SK-N-SH treated with all-trans-retinoic acid at 6 μM for 48 hours (cell line): ENCODE measurements at regions not wholly inside any gene's neighbourhood (a gene's known extent, or its start where the extent isn't known, plus 50 kb on each side); places are given as distances from the start of the nearest gene placed in this dataset.
A peak's percentile ranks its signal among the peaks of the same experiment; 100 is the strongest.

Experiments used
- ATAC-seq: fragments of 200-7000 bp; cut with Tn5 transposase; 3 replicates; pipeline ENCODE4 v1.9.1; 2020; ENCODE audit warnings: mild to moderate bottlenecking, moderate library complexity
- ARNTL ChIP-seq: fragments of 450-650 bp; formaldehyde crosslinking; IDR thresholded peaks from 2 replicates; pipeline ENCODE4 v1.5.0; 2020; ENCODE audit warnings: low read depth, mild to moderate bottlenecking, moderate library complexity, borderline replicate concordance
- BACH2 ChIP-seq: fragments of 250-450 bp; sonication (Bioruptor Pico); IDR thresholded peaks from 2 replicates; pipeline ENCODE4 v1.9.0; 2021; ENCODE audit warnings: mild to moderate bottlenecking, borderline replicate concordance
- CREB5 ChIP-seq: fragments of 250-450 bp; sonication (Bioruptor Pico); IDR thresholded peaks from 2 replicates; pipeline ENCODE4 v1.5.1; 2020; ENCODE audit warnings: low read depth, mild to moderate bottlenecking, moderate library complexity
- CSDC2 ChIP-seq: fragments of 250-450 bp; sonication (Bioruptor Pico); IDR thresholded peaks from 2 replicates; pipeline ENCODE4 v1.5.0; 2020; ENCODE audit warnings: mild to moderate bottlenecking, moderate library complexity
- CSRNP3 ChIP-seq: fragments of 250-450 bp; sonication (Bioruptor Pico); IDR thresholded peaks from 2 replicates; pipeline ENCODE4 v1.5.1; 2021; ENCODE audit warnings: mild to moderate bottlenecking, moderate library complexity
- ESRRG ChIP-seq: fragments of 250-450 bp; sonication (Bioruptor Pico); IDR thresholded peaks from 2 replicates; pipeline ENCODE4 v1.6.1; 2021; ENCODE audit warnings: mild to moderate bottlenecking
- GLIS3 ChIP-seq: fragments of 250-450 bp; sonication (Bioruptor Pico); IDR thresholded peaks from 2 replicates; pipeline ENCODE4 v1.5.0; 2020; ENCODE audit warnings: mild to moderate bottlenecking, moderate library complexity
- ISL1 ChIP-seq: fragments of 250-450 bp; sonication (Bioruptor Pico); IDR thresholded peaks from 2 replicates; pipeline ENCODE4 v2.1.2; 2022; ENCODE audit warnings: mild to moderate bottlenecking, moderate library complexity
- OSR1 ChIP-seq: fragments of 250-450 bp; sonication (Bioruptor Pico); IDR thresholded peaks from 2 replicates; pipeline ENCODE4 v1.8.0; 2022; ENCODE audit warnings: moderate library complexity, mild to moderate bottlenecking, inconsistent platforms
- POU6F1 ChIP-seq: fragments of 250-450 bp; sonication (Bioruptor Pico); IDR thresholded peaks from 2 replicates; pipeline ENCODE4 v1.8.0; 2021; ENCODE audit warnings: low read depth, mild to moderate bottlenecking, moderate library complexity, borderline replicate concordance
- PPARA ChIP-seq: fragments of 250-450 bp; sonication (Bioruptor Pico); IDR thresholded peaks from 2 replicates; pipeline ENCODE4 v1.5.0; 2020; ENCODE audit warnings: mild to moderate bottlenecking, borderline replicate concordance
- RARB ChIP-seq: fragments of 250-450 bp; sonication (Bioruptor Pico); IDR thresholded peaks from 2 replicates; pipeline ENCODE4 v1.8.0; 2021; ENCODE audit warnings: mild to moderate bottlenecking, moderate library complexity
- SNAI2 ChIP-seq: fragments of 250-450 bp; sonication (Bioruptor Pico); IDR thresholded peaks from 2 replicates; pipeline ENCODE4 v1.5.0; 2020; ENCODE audit warnings: mild to moderate bottlenecking, moderate library complexity
- TCF4 ChIP-seq: fragments of 250-450 bp; sonication (Bioruptor Pico); IDR thresholded peaks from 2 replicates; pipeline ENCODE4 v1.8.0; 2021; ENCODE audit warnings: mild to moderate bottlenecking, moderate library complexity, borderline replicate concordance
- TOX ChIP-seq: fragments of 250-450 bp; sonication (Bioruptor Pico); IDR thresholded peaks from 2 replicates; pipeline ENCODE4 v1.8.0; 2021; ENCODE audit warnings: mild to moderate bottlenecking, moderate library complexity, borderline replicate concordance
- TSHZ2 ChIP-seq: fragments of 250-450 bp; sonication (Bioruptor Pico); IDR thresholded peaks from 2 replicates; pipeline ENCODE4 v1.5.0; 2020; ENCODE audit warnings: mild to moderate bottlenecking, moderate library complexity
- ZC3H10 ChIP-seq: fragments of 250-450 bp; sonication (Bioruptor Pico); IDR thresholded peaks from 2 replicates; pipeline ENCODE4 v1.5.1; 2021; ENCODE audit warnings: mild to moderate bottlenecking, moderate library complexity
- ZFP3 ChIP-seq: fragments of 250-450 bp; sonication (Bioruptor Pico); IDR thresholded peaks from 2 replicates; pipeline ENCODE4 v1.5.0; 2020; ENCODE audit warnings: mild to moderate bottlenecking, moderate library complexity
- ZFP30 ChIP-seq: fragments of 450-650 bp; formaldehyde crosslinking; IDR thresholded peaks from 2 replicates; pipeline ENCODE4 v1.5.0; 2022; ENCODE audit warnings: mild to moderate bottlenecking, moderate library complexity
- ZNF565 ChIP-seq: fragments of 450-650 bp; formaldehyde crosslinking; conservative IDR thresholded peaks from 2 replicates; pipeline ENCODE4 v1.5.0; 2020; ENCODE audit warnings: low read depth, mild to moderate bottlenecking, moderate library complexity
- ZNF8 ChIP-seq: fragments of 450-650 bp; formaldehyde crosslinking; IDR thresholded peaks from 2 replicates; pipeline ENCODE4 v1.5.0; 2020; ENCODE audit warnings: mild to moderate bottlenecking, moderate library complexity
- TF ChIP-seq, protein P1 (sequence below): fragments of 250-450 bp; sonication (Bioruptor Pico); IDR thresholded peaks from 2 replicates; pipeline ENCODE4 v1.8.0; 2020; ENCODE audit warnings: mild to moderate bottlenecking, moderate library complexity, borderline replicate concordance

DNA sequence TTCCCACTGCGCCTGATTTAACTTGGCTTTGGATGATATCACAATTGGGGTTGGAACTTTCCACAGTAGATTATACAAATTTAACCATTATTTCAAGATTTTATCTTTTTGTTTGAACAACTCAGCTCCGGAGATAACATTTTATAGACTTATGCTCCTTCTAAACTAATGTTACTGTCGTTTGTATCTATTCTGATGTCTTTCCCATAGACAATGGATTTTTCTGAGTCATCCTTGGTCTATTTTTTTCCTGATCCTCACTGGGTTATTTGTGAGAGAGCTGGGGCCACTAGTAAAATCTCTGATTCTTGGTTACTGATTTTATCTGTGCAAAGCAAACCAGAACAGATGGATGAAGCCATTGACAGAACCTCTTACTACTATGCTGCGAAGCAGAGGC lies 175.1 kb downstream of the SLC38A4 start:
- peak; percentile 65 for ATAC-seq
- TF ChIP-seq ZC3H10 (CRISPR knock-in tag) (no peak), ZFP3 (CRISPR knock-in tag) (no peak), PPARA (CRISPR knock-in tag) (no peak), ZNF8 (CRISPR knock-in tag) (no peak), RARB (no peak), CREB5 (no peak), ZNF565 (CRISPR knock-in tag) (no peak), CSDC2 (no peak), TSHZ2 (no peak), OSR1 (CRISPR knock-in tag) (no peak), ZFP30 (CRISPR knock-in tag) (no peak), BACH2 (CRISPR knock-in tag) (no peak), ARNTL (CRISPR knock-in tag) (no peak), GLIS3 (no peak)
- TF ChIP-seq, protein P1, sequence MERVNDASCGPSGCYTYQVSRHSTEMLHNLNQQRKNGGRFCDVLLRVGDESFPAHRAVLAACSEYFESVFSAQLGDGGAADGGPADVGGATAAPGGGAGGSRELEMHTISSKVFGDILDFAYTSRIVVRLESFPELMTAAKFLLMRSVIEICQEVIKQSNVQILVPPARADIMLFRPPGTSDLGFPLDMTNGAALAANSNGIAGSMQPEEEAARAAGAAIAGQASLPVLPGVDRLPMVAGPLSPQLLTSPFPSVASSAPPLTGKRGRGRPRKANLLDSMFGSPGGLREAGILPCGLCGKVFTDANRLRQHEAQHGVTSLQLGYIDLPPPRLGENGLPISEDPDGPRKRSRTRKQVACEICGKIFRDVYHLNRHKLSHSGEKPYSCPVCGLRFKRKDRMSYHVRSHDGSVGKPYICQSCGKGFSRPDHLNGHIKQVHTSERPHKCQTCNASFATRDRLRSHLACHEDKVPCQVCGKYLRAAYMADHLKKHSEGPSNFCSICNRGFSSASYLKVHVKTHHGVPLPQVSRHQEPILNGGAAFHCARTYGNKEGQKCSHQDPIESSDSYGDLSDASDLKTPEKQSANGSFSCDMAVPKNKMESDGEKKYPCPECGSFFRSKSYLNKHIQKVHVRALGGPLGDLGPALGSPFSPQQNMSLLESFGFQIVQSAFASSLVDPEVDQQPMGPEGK (CRISPR knock-in tag) = no peak
- TF ChIP-seq, all 23 proteins: peak for 0

GRCh38 chr12:46649433-46649832 lies 176.4 kb downstream of the SLC38A4 start:
- TF ChIP-seq ZC3H10 (CRISPR knock-in tag) (no peak), CSRNP3 (CRISPR knock-in tag) (no peak), ISL1 (CRISPR knock-in tag) (no peak), GLIS3 (no peak), TOX (CRISPR knock-in tag) (no peak), TCF4 (no peak), BACH2 (CRISPR knock-in tag) (no peak), ZNF8 (CRISPR knock-in tag) (no peak), TSHZ2 (no peak), RARB (no peak), SNAI2 (CRISPR knock-in tag) (no peak), ESRRG (CRISPR knock-in tag) (no peak), CREB5 (no peak), ZFP30 (CRISPR knock-in tag) (no peak), PPARA (CRISPR knock-in tag) (no peak), OSR1 (CRISPR knock-in tag) (no peak), CSDC2 (no peak), POU6F1 (CRISPR knock-in tag) (no peak), ARNTL (CRISPR knock-in tag) (no peak)
- ATAC-seq = no peak
